IMR-90 (cell line): ENCODE measurements at regions not wholly inside any gene's neighbourhood (a gene's known extent, or its start where the extent isn't known, plus 50 kb on each side); places are given as distances from the start of the nearest gene placed in this dataset.

ENCODE experiments used
- ATAC-seq: fragments of 200-7000 bp; cut with Tn5 transposase; 2 replicates; pipeline ENCODE4 v1.9.1; 2020; ENCODE audit warnings: low read depth, mild to moderate bottlenecking, moderate library complexity
- BruUV-seq: library from RNA; stranded (reverse); fragments of 400-500 nt; replicated peaks from 2 replicates; lab custom pipeline; 2021; lab: Mats Ljungman, UMichigan
- CTCF ChIA-PET: fragments of 300-600 bp; formaldehyde crosslinking; extraction: SDS; loops from one replicate; lab custom pipeline; 2021; ENCODE audit warnings: antibody characterized with exemption; lab: Yijun Ruan, JAX
- POLR2A ChIA-PET: fragments of 300-600 bp; sonication (Branson Sonifier 250); formaldehyde crosslinking; loops from one replicate; lab custom pipeline; 2022; ENCODE audit warnings: antibody characterized with exemption; ENCODE audit not compliant: unreplicated experiment; lab: Charles Lee
- DNase-seq: peaks from one replicate; pipeline ENCODE4 v3.0.0; 2013
- H2AFZ ChIP-seq: replicated peaks from 2 replicates; pipeline ENCODE3; 2013; ENCODE audit warnings: low read length, mild to moderate bottlenecking; ENCODE audit not compliant: poor library complexity
- H2AK5ac ChIP-seq: 2 replicates; pipeline ENCODE4 v1.6.1; 2013; ENCODE audit warnings: low read depth, low read length, inconsistent platforms
- H2AK9ac ChIP-seq: replicated peaks from 2 replicates; pipeline ENCODE3; 2013; ENCODE audit warnings: mild to moderate bottlenecking, low read depth, low read length, moderate library complexity; ENCODE audit not compliant: poor library complexity
- H2BK120ac ChIP-seq: 2 replicates; pipeline ENCODE4 v1.6.1; 2013; ENCODE audit warnings: low read depth, low read length, inconsistent platforms
- H2BK15ac ChIP-seq: 3 replicates; pipeline ENCODE4 v1.6.1; 2013; ENCODE audit warnings: low read depth, low read length, inconsistent platforms
- H2BK20ac ChIP-seq: 2 replicates; pipeline ENCODE4 v1.6.1; 2013; ENCODE audit warnings: low read depth, mild to moderate bottlenecking, inconsistent platforms, low read length, moderate library complexity
- H2BK5ac ChIP-seq: 2 replicates; pipeline ENCODE4 v1.6.1; 2013; ENCODE audit warnings: mild to moderate bottlenecking, low read depth, low read length, inconsistent platforms; ENCODE audit not compliant: poor library complexity, severe bottlenecking
- H3K14ac ChIP-seq: replicated peaks from 2 replicates; pipeline ENCODE4 v1.6.1; 2013; ENCODE audit warnings: low read depth, low read length, inconsistent platforms
- H3K18ac ChIP-seq: 2 replicates; pipeline ENCODE4 v1.6.1; 2013; ENCODE audit warnings: low read depth, low read length, control low read depth
- H3K23ac ChIP-seq: 2 replicates; pipeline ENCODE4 v1.6.1; 2013; ENCODE audit warnings: low read depth, low read length, inconsistent platforms
- H3K27ac ChIP-seq: 2 replicates; pipeline ENCODE4 v1.5.1; 2013; ENCODE audit warnings: mild to moderate bottlenecking, control low read depth, low read length; ENCODE audit not compliant: insufficient read depth
- H3K27me3 ChIP-seq: 2 replicates; pipeline ENCODE4 v1.6.1; 2013; ENCODE audit warnings: low read length; ENCODE audit not compliant: control insufficient read depth, insufficient read depth
- H3K36me3 ChIP-seq: 2 replicates; pipeline ENCODE4 v1.6.1; 2013; ENCODE audit warnings: low read length, mixed read lengths; ENCODE audit not compliant: control insufficient read depth, insufficient read depth
- H3K4ac ChIP-seq: 2 replicates; pipeline ENCODE4 v1.6.1; 2013; ENCODE audit warnings: low read depth, low read length, inconsistent platforms
- H3K4me1 ChIP-seq: 2 replicates; pipeline ENCODE4 v1.6.1; 2013; ENCODE audit warnings: low read length, mixed read lengths; ENCODE audit not compliant: control insufficient read depth, insufficient read depth
- H3K4me2 ChIP-seq: 2 replicates; pipeline ENCODE4 v1.6.1; 2013; ENCODE audit warnings: low read depth, mild to moderate bottlenecking, control low read depth, low read length, moderate library complexity
- H3K4me3 ChIP-seq: 2 replicates; pipeline ENCODE4 v1.5.1; 2013; ENCODE audit warnings: low read depth, mild to moderate bottlenecking, control low read depth, low read length, moderate library complexity; ENCODE audit not compliant: insufficient read depth
- H3K56ac ChIP-seq: 2 replicates; pipeline ENCODE4 v1.6.1; 2013; ENCODE audit warnings: low read length, inconsistent platforms; ENCODE audit not compliant: insufficient read depth; ENCODE audit errors: extremely low read depth
- H3K79me1 ChIP-seq, 2 experiments: 2 replicates each; pipeline ENCODE4 v1.6.1; 2013; ENCODE audit warnings: low read length in 2 of 2, inconsistent platforms in 1 of 2, low read depth in 1 of 2
- H3K9ac ChIP-seq: 2 replicates; pipeline ENCODE4 v1.6.1; 2013; ENCODE audit warnings: low read depth, low read length, control low read depth
- H3K9me1 ChIP-seq: 2 replicates; pipeline ENCODE4 v1.6.1; 2013; ENCODE audit warnings: low read length, inconsistent platforms; ENCODE audit not compliant: insufficient read depth
- H3K9me3 ChIP-seq: 2 replicates; pipeline ENCODE4 v1.6.1; 2013; ENCODE audit warnings: low read length; ENCODE audit not compliant: control insufficient read depth, insufficient read depth
- H4K20me1 ChIP-seq: 2 replicates; pipeline ENCODE4 v1.6.1; 2013; ENCODE audit warnings: low read length, inconsistent platforms; ENCODE audit not compliant: insufficient read depth
- H4K5ac ChIP-seq: 2 replicates; pipeline ENCODE4 v1.6.1; 2013; ENCODE audit warnings: mild to moderate bottlenecking, low read depth, low read length, control low read depth
- H4K8ac ChIP-seq, 2 experiments: 2 replicates each; pipeline ENCODE4 v1.6.1; 2013; ENCODE audit warnings: low read depth in 2 of 2, low read length in 2 of 2, control low read depth in 1 of 2, inconsistent platforms in 1 of 2
- H4K91ac ChIP-seq: 2 replicates; pipeline ENCODE4 v1.6.1; 2013; ENCODE audit warnings: low read depth, low read length, inconsistent platforms; ENCODE audit not compliant: insufficient read depth
- CEBPB ChIP-seq: IDR thresholded peaks from 2 replicates; pipeline ENCODE4 v1.6.1; 2012; ENCODE audit warnings: low read depth, low read length, improper control_type of control experiment
- ELK1 ChIP-seq: fragments of 150-350 bp; IDR thresholded peaks from 2 replicates; pipeline ENCODE4 v1.6.1; 2016; ENCODE audit warnings: low read depth, mild to moderate bottlenecking, low read length, moderate library complexity, borderline replicate concordance
- FOS ChIP-seq: fragments of 150-350 bp; IDR thresholded peaks from 2 replicates; pipeline ENCODE4 v1.6.1; 2016; ENCODE audit warnings: low read depth, low read length
- MAFK ChIP-seq: IDR thresholded peaks from 2 replicates; pipeline ENCODE4 v1.6.1; 2012; ENCODE audit warnings: low read depth, low read length, improper control_type of control experiment
- MAZ ChIP-seq: IDR thresholded peaks from 2 replicates; pipeline ENCODE4 v1.6.1; 2012; ENCODE audit warnings: low read depth, mild to moderate bottlenecking, low read length, improper control_type of control experiment, moderate library complexity, borderline replicate concordance
- NFE2L2 ChIP-seq: fragments of 150-350 bp; IDR thresholded peaks from 2 replicates; pipeline ENCODE4 v1.6.1; 2016; ENCODE audit warnings: low read depth, mild to moderate bottlenecking, low read length
- RCOR1 ChIP-seq: IDR thresholded peaks from 2 replicates; pipeline ENCODE4 v1.6.1; 2012; ENCODE audit warnings: mild to moderate bottlenecking, low read length, improper control_type of control experiment; ENCODE audit not compliant: insufficient replicate concordance
- WGBS, 2 experiments: methylation state at CpG; one replicate each; pipeline versions ENCODE4 v1.1.5 to v1.1.7; 2013; ENCODE audit warnings: missing lambda C conversion rate in 2 of 2; ENCODE audit not compliant: insufficient read length in 1 of 2; ENCODE audit errors: extremely low coverage in 2 of 2; 5-methylcytosine and 5-hydroxymethylcytosine counted together
- dilution Hi-C: fragments of 300-500 bp; cut with HindIII; formaldehyde crosslinking; loops from one replicate; pipeline ENCODE4 v1.14.3; 2018; ENCODE audit warnings: low sequenced_read_pairs; ENCODE audit not compliant: unreplicated experiment
- in situ Hi-C: fragments of 300-500 bp; cut with MboI; formaldehyde crosslinking; loops from 3 replicates; pipeline ENCODE4 v1.14.3; 2019; ENCODE audit warnings: low sequenced_read_pairs, inconsistent platforms, mixed read lengths
- intact Hi-C: fragments of 100-400 bp; cut with micrococcal nuclease; formaldehyde crosslinking; loops from 2 replicates; pipeline ENCODE4 v1.10.0; 2022

- Histone ChIP-seq H3K79me1 (no peaks in the 10 kb centered on the region), H3K36me3 (no peaks in the 10 kb centered on the region), H3K27ac (no peak overlapping the region), H3K18ac (no peak overlapping the region), H3K56ac (no peak overlapping the region), H3K4ac (no peak overlapping the region), H2AK5ac (no peak overlapping the region), H3K27me3 (no peaks in the 10 kb centered on the region), H3K9me1 (no peaks in the 10 kb centered on the region), H3K9ac (no peak overlapping the region), H3K14ac (no peak overlapping the region), H3K9me3 (no peaks in the 10 kb centered on the region; the same call in 1 of the 2 replicates), H3K23ac (no peak overlapping the region), H3K4me1 (no peaks in the 10 kb centered on the region), H3K4me3 (no peak overlapping the region), H4K20me1 (no peaks in the 10 kb centered on the region), H2BK120ac (no peak overlapping the region), H4K91ac (no peak overlapping the region), H2BK15ac (no peak overlapping the region), H4K5ac (no peak overlapping the region), H2AFZ (no peak overlapping the region), H4K8ac (no peak overlapping the region), H2BK20ac (no peak overlapping the region), H3K4me2 (no peak overlapping the region), H2AK9ac (no peak overlapping the region), H2BK5ac (no peak overlapping the region)
- WGBS, 2 experiments: no CpG with 5 or more reads among the region's 1 CpG
- ChIA-PET CTCF (no interaction called here), POLR2A (no interaction called here)
- ATAC-seq (no peak), DNase-seq (no peak)
- BruUV-seq: no TSS peak
- intact Hi-C loops: no loop called here
- in situ Hi-C loops: no loop called here
- TF ChIP-seq ELK1: no peak
- TF ChIP-seq MAZ: no peak
- no peak for TF ChIP-seq CEBPB
- TF ChIP-seq RCOR1: no peak
- TF ChIP-seq MAFK: no peak
- no peak for TF ChIP-seq NFE2L2
- no peak for TF ChIP-seq FOS
- dilution Hi-C loops: no loop called here
These were observed 901.7 kb downstream of the TLE1 start for GRCh38 chr9:80787636-80788035.
